Suprapubic skin (tissue), 3 donors: ENCODE measurements at regions not wholly inside any gene's neighbourhood (a gene's known extent, or its start where the extent isn't known, plus 50 kb on each side); places are given as distances from the start of the nearest gene placed in this dataset.

Experiments used
- EP300 ChIP-seq: sonication (generic); formaldehyde crosslinking; IDR thresholded peaks from one replicate; pipeline ENCODE4 v1.6.1; 2017; ENCODE audit warnings: antibody characterized with exemption
- POLR2A ChIP-seq, 2 donors: fragments of 450-650 bp; IDR thresholded peaks; one replicate each; pipeline ENCODE4 v1.6.1; 2017; ENCODE audit warnings: antibody characterized with exemption in 2 of 2, mild to moderate bottlenecking in 2 of 2, moderate library complexity in 2 of 2
- TF ChIP-seq, protein P1 (sequence below), 2 donors: fragments of 200-600 bp in 1 of 2; fragments of 450-650 bp in 1 of 2; sonication (generic) in 1 of 2; IDR thresholded peaks; one replicate each; pipeline ENCODE4 v1.5.1; 2016 to 2019; ENCODE audit warnings: antibody characterized with exemption in 2 of 2, mild to moderate bottlenecking in 1 of 2, moderate library complexity in 1 of 2

DNA sequence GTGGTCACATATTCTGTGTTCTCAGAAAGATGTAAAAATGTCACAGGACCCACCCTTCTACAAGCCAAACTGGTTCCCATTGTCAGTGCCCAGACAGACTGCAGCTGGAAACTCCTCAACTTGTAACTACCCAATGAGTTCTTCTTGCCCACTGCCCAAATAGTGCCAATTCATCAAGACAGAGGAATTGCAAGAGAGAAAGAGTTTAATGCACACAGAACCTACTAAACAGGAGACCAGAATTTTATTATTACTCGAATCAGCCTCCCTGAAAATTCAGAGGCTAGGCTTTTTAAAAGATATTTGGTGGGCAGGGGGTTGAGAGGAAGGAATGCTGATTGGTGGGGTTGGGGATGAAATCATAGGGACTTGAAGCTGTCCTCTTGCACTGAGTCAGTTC is 184.1 kb downstream of the URB2 start:
- TF ChIP-seq, protein P1, sequence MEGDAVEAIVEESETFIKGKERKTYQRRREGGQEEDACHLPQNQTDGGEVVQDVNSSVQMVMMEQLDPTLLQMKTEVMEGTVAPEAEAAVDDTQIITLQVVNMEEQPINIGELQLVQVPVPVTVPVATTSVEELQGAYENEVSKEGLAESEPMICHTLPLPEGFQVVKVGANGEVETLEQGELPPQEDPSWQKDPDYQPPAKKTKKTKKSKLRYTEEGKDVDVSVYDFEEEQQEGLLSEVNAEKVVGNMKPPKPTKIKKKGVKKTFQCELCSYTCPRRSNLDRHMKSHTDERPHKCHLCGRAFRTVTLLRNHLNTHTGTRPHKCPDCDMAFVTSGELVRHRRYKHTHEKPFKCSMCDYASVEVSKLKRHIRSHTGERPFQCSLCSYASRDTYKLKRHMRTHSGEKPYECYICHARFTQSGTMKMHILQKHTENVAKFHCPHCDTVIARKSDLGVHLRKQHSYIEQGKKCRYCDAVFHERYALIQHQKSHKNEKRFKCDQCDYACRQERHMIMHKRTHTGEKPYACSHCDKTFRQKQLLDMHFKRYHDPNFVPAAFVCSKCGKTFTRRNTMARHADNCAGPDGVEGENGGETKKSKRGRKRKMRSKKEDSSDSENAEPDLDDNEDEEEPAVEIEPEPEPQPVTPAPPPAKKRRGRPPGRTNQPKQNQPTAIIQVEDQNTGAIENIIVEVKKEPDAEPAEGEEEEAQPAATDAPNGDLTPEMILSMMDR (IDR thresholded peaks at IDR 0.05), result no peak
- no peak for TF ChIP-seq EP300
- TF ChIP-seq POLR2A (IDR thresholded peaks at IDR 0.05), result no peak
